GM12872 (cell line): ENCODE measurements at regions not wholly inside any gene's neighbourhood (a gene's known extent, or its start where the extent isn't known, plus 50 kb on each side); places are given as distances from the start of the nearest gene placed in this dataset.

Experiments
- CTCF ChIP-seq: IDR thresholded peaks from 3 replicates; pipeline ENCODE4 v1.5.1; 2011; ENCODE audit warnings: low read depth, mild to moderate bottlenecking, low read length, moderate library complexity; ENCODE audit not compliant: insufficient read depth

- TF ChIP-seq CTCF = no peak
Measured at GRCh38 chr12:59859171-59859510, 263.3 kb downstream of the SLC16A7 start.

GRCh38 chr12:59861635-59862034 lies 265.8 kb downstream of the SLC16A7 start:
- TF ChIP-seq CTCF = no peak

GRCh38 chr12:59867055-59867454 lies 271.2 kb downstream of the SLC16A7 start:
- TF ChIP-seq CTCF = no peak

- TF ChIP-seq CTCF = no peak
Measured at GRCh38 chr12:59867689-59868088, 271.9 kb downstream of the SLC16A7 start.

GRCh38 chr12:59871779-59872178 lies 275.9 kb downstream of the SLC16A7 start:
- TF ChIP-seq CTCF = no peak

GRCh38 chr12:59873136-59873535 lies 277.3 kb downstream of the SLC16A7 start:
- no peak for TF ChIP-seq CTCF

- no peak for TF ChIP-seq CTCF
Measured at GRCh38 chr12:59874781-59875180, 279.0 kb downstream of the SLC16A7 start.
